Mesenchymal stem cell (in vitro differentiated cells and primary cell): ENCODE measurements at regions not wholly inside any gene's neighbourhood (a gene's known extent, or its start where the extent isn't known, plus 50 kb on each side); places are given as distances from the start of the nearest gene placed in this dataset.

Source experiments
- DNase-seq: peaks from one replicate; pipeline ENCODE4 v3.0.0-alpha.2; 2013
- H2AFZ ChIP-seq: one replicate; pipeline ENCODE4 v1.6.1; 2013; ENCODE audit warnings: low read depth, mild to moderate bottlenecking, control low read depth, inconsistent platforms, low read length, moderate library complexity
- H2AK5ac ChIP-seq: 2 replicates; pipeline ENCODE4 v1.6.1; 2013; ENCODE audit warnings: low read length, moderate library complexity, mild to moderate bottlenecking, inconsistent platforms; ENCODE audit not compliant: severe bottlenecking
- H2BK120ac ChIP-seq: one replicate; pipeline ENCODE4 v1.6.1; 2013; ENCODE audit warnings: low read depth, mild to moderate bottlenecking, inconsistent platforms, low read length, moderate library complexity
- H2BK12ac ChIP-seq, 2 experiments: one replicate each; pipeline ENCODE4 v1.6.1; 2013; ENCODE audit warnings: inconsistent platforms in 2 of 2, low read length in 2 of 2, mild to moderate bottlenecking in 2 of 2, moderate library complexity in 2 of 2, control low read depth in 1 of 2
- H2BK15ac ChIP-seq: one replicate; pipeline ENCODE4 v1.6.1; 2013; ENCODE audit warnings: mild to moderate bottlenecking, low read depth, inconsistent platforms; ENCODE audit not compliant: poor library complexity, severe bottlenecking
- H2BK5ac ChIP-seq: 2 replicates; pipeline ENCODE4 v1.6.1; 2013; ENCODE audit warnings: low read depth, mild to moderate bottlenecking, low read length, control low read depth, inconsistent platforms; ENCODE audit not compliant: poor library complexity, severe bottlenecking
- H3K14ac ChIP-seq, 2 experiments: one replicate each; pipeline ENCODE4 v1.6.1; 2013; ENCODE audit warnings: inconsistent platforms in 2 of 2, low read length in 2 of 2, control low read depth in 1 of 2, mild to moderate bottlenecking in 1 of 2, moderate library complexity in 1 of 2
- H3K18ac ChIP-seq, 2 experiments: one replicate each; pipeline ENCODE4 v1.6.1; 2013; ENCODE audit warnings: inconsistent platforms in 2 of 2, low read length in 2 of 2, control low read depth in 1 of 2, low read depth in 1 of 2, mild to moderate bottlenecking in 1 of 2
- H3K23ac ChIP-seq, 2 experiments: one replicate each; pipeline ENCODE4 v1.6.1; 2013; ENCODE audit warnings: inconsistent platforms in 2 of 2, low read length in 2 of 2, mild to moderate bottlenecking in 2 of 2, moderate library complexity in 2 of 2, control low read depth in 1 of 2
- H3K27ac ChIP-seq: 2 replicates; pipeline ENCODE4 v1.5.1; 2013; ENCODE audit warnings: mild to moderate bottlenecking, moderate library complexity, low read length, control low read depth, inconsistent platforms; ENCODE audit not compliant: poor library complexity, severe bottlenecking
- H3K27me3 ChIP-seq, 2 experiments: 2 replicates each; pipeline versions ENCODE4 v1.6.1 to v1.7.0; 2013; ENCODE audit warnings: low read length in 2 of 2, mild to moderate bottlenecking in 2 of 2, moderate library complexity in 2 of 2, control low read depth in 1 of 2, inconsistent platforms in 1 of 2; ENCODE audit not compliant: control insufficient read depth in 1 of 2, insufficient read depth in 1 of 2
- H3K36me3 ChIP-seq, 2 experiments: 2 replicates each; pipeline versions ENCODE4 v1.6.1 to v1.7.0; 2013; ENCODE audit warnings: low read length in 2 of 2, control low read depth in 1 of 2, inconsistent platforms in 1 of 2, low read depth in 1 of 2, mild to moderate bottlenecking in 1 of 2; ENCODE audit not compliant: insufficient read depth in 2 of 2, control insufficient read depth in 1 of 2
- H3K4ac ChIP-seq, 2 experiments: one replicate each; pipeline ENCODE4 v1.6.1; 2013; ENCODE audit warnings: inconsistent platforms in 2 of 2, low read length in 2 of 2, mild to moderate bottlenecking in 2 of 2, moderate library complexity in 2 of 2, control low read depth in 1 of 2, low read depth in 1 of 2
- H3K4me1 ChIP-seq: 2 replicates; pipeline ENCODE4 v1.6.1; 2013; ENCODE audit warnings: low read depth, low read length, control low read depth; ENCODE audit not compliant: control insufficient read depth, insufficient read depth
- H3K4me2 ChIP-seq: 2 replicates; pipeline ENCODE4 v1.6.1; 2013; ENCODE audit warnings: low read length, mild to moderate bottlenecking, inconsistent platforms; ENCODE audit not compliant: poor library complexity, severe bottlenecking
- H3K4me3 ChIP-seq, 2 experiments: 2 replicates each; pipeline versions ENCODE4 v1.5.1 to v1.7.0; 2013; ENCODE audit warnings: low read length in 2 of 2, mild to moderate bottlenecking in 2 of 2, control low read depth in 1 of 2, low read depth in 1 of 2; ENCODE audit not compliant: insufficient read depth in 1 of 2
- H3K79me1 ChIP-seq: replicated peaks from 2 replicates; pipeline ENCODE4 v1.6.1; 2013; ENCODE audit warnings: mild to moderate bottlenecking, control low read depth, low read length, inconsistent platforms; ENCODE audit not compliant: poor library complexity, severe bottlenecking
- H3K9ac ChIP-seq: 2 replicates; pipeline ENCODE4 v1.7.0; 2013; ENCODE audit warnings: mild to moderate bottlenecking, low read length, moderate library complexity
- H3K9me3 ChIP-seq: 2 replicates; pipeline ENCODE4 v1.7.0; 2013; ENCODE audit warnings: mild to moderate bottlenecking, low read length; ENCODE audit not compliant: control insufficient read depth
- H4K8ac ChIP-seq: one replicate; pipeline ENCODE4 v1.6.1; 2013; ENCODE audit warnings: inconsistent platforms, mild to moderate bottlenecking, low read length, moderate library complexity
- H4K91ac ChIP-seq: one replicate; pipeline ENCODE4 v1.6.1; 2013; ENCODE audit warnings: mild to moderate bottlenecking, low read length, inconsistent platforms
- WGBS: methylation state at CpG from one replicate; pipeline ENCODE4 v1.1.7; 2013; ENCODE audit warnings: mixed read lengths; 5-methylcytosine and 5-hydroxymethylcytosine counted together

DNA sequence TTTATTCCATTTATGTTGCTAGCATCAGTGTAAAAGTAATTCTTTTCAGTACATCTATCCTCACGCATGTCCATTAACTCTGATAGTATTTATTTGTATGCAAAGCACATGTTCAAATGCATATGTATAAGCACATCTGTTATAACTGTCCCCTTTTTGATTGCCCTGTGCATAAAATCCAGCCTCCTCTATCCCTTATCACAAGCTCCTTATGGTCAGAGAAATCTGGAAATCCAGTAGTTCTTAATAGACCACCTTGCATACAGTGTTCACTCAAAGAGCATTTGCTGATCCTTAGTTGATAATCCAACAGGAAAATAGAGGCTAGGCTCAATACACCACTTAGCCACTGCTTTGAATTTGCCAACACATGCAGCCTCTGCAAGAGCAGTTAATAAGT, 443.5 kb downstream of the AASDHPPT start:
- no peak overlapping the region for H3K4me3 ChIP-seq
- no peak overlapping the region for H2BK12ac ChIP-seq
- no CpG with 5 or more reads among the region's 1 CpG for WGBS
- no peak overlapping the region for H2AFZ ChIP-seq
- no peaks in the 10 kb centered on the region for H3K36me3 ChIP-seq
- no peak for DNase-seq
- no peak overlapping the region for H4K8ac ChIP-seq
- H2BK5ac ChIP-seq = no peak overlapping the region
- H3K9ac ChIP-seq = no peak overlapping the region
- no peaks in the 10 kb centered on the region for H3K79me1 ChIP-seq
- H2BK15ac ChIP-seq = no peak overlapping the region
- no peak overlapping the region for H3K23ac ChIP-seq
- H3K27ac ChIP-seq = no peak overlapping the region
- H4K91ac ChIP-seq = no peak overlapping the region
- H2AK5ac ChIP-seq = no peak overlapping the region
- no peak overlapping the region for H3K18ac ChIP-seq
- no peaks in the 10 kb centered on the region for H3K27me3 ChIP-seq
- H3K14ac ChIP-seq = no peak overlapping the region
- H3K4me1 ChIP-seq = no peaks in the 10 kb centered on the region
- H3K4me2 ChIP-seq = no peak overlapping the region
- H2BK120ac ChIP-seq = no peak overlapping the region
- no peak overlapping the region for H3K4ac ChIP-seq
- no peaks in the 10 kb centered on the region for H3K9me3 ChIP-seq

GRCh38 chr11:106523171-106523570, 445.7 kb downstream of the AASDHPPT start:
- Histone ChIP-seq H3K9me3 (no peaks in the 10 kb centered on the region), H2BK12ac (no peak overlapping the region), H3K27ac (no peak overlapping the region), H3K4ac (no peak overlapping the region), H2AK5ac (no peak overlapping the region), H2BK15ac (no peak overlapping the region), H3K14ac (no peak overlapping the region), H3K79me1 (no peaks in the 10 kb centered on the region), H3K27me3 (no peaks in the 10 kb centered on the region), H2BK120ac (no peak overlapping the region), H4K8ac (no peak overlapping the region), H3K18ac (no peak overlapping the region), H3K36me3 (no peaks in the 10 kb centered on the region), H3K4me1 (no peaks in the 10 kb centered on the region), H3K4me2 (no peak overlapping the region), H3K23ac (no peak overlapping the region), H3K4me3 (no peak overlapping the region), H4K91ac (no peak overlapping the region), H2BK5ac (no peak overlapping the region), H2AFZ (no peak overlapping the region), H3K9ac (no peak overlapping the region)
- WGBS = 98% methylated on average over 2 of the region's 2 CpGs
- no peak for DNase-seq

GRCh38 chr11:106523921-106524320, 446.5 kb downstream of the AASDHPPT start:
- no peak overlapping the region for H2BK15ac ChIP-seq
- no peaks in the 10 kb centered on the region for H3K79me1 ChIP-seq
- no peak overlapping the region for H3K18ac ChIP-seq
- H3K4ac ChIP-seq = no peak overlapping the region
- WGBS = no CpG with 5 or more reads among the region's 2 CpGs
- no peak overlapping the region for H3K4me3 ChIP-seq
- no peaks in the 10 kb centered on the region for H3K9me3 ChIP-seq
- no peak overlapping the region for H4K8ac ChIP-seq
- H2BK12ac ChIP-seq = no peak overlapping the region
- H2BK120ac ChIP-seq = no peak overlapping the region
- no peak overlapping the region for H4K91ac ChIP-seq
- no peaks in the 10 kb centered on the region for H3K27me3 ChIP-seq
- H2BK5ac ChIP-seq = no peak overlapping the region
- H3K27ac ChIP-seq = no peak overlapping the region
- no peaks in the 10 kb centered on the region for H3K4me1 ChIP-seq
- no peaks in the 10 kb centered on the region for H3K36me3 ChIP-seq
- no peak overlapping the region for H3K14ac ChIP-seq
- H3K4me2 ChIP-seq = no peak overlapping the region
- H2AK5ac ChIP-seq = no peak overlapping the region
- no peak overlapping the region for H3K23ac ChIP-seq
- DNase-seq = no peak
- H3K9ac ChIP-seq = no peak overlapping the region
- no peak overlapping the region for H2AFZ ChIP-seq

DNA sequence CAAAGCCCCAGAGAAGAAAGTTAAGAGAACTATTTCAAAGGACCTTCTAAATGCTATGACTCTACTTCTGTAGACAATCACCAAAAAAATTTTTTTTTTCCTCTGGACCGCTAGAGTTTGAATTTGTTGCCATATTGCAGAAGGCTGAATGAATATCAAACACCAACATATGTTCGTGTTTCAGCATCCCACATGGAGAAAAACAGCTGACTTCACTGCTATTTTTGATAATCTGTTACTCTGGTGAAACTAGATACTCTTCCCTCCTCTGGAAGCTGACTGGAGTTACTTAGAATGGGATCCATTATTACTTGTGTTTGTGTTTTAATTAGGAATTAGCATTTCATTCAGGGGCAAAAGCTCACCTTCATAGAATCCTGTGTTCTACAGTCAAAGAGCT, 447.0 kb downstream of the AASDHPPT start:
- Histone ChIP-seq H4K8ac (no peak overlapping the region), H3K18ac (no peak overlapping the region), H3K14ac (no peak overlapping the region), H3K79me1 (no peaks in the 10 kb centered on the region), H3K4ac (no peak overlapping the region), H2BK15ac (no peak overlapping the region), H3K4me2 (no peak overlapping the region), H3K9me3 (no peaks in the 10 kb centered on the region), H2BK12ac (no peak overlapping the region), H2AFZ (no peak overlapping the region), H3K27ac (no peak overlapping the region), H3K4me1 (no peaks in the 10 kb centered on the region), H3K36me3 (no peaks in the 10 kb centered on the region), H4K91ac (no peak overlapping the region), H2BK120ac (no peak overlapping the region), H2BK5ac (no peak overlapping the region), H3K9ac (no peak overlapping the region), H2AK5ac (no peak overlapping the region), H3K4me3 (no peak overlapping the region), H3K27me3 (no peaks in the 10 kb centered on the region), H3K23ac (no peak overlapping the region)
- WGBS = 100% methylated on average over 1 of the region's 2 CpGs
- DNase-seq = no peak
